ENCODE measurements at regions not wholly inside any gene's neighbourhood (a gene's known extent, or its start where the extent isn't known, plus 50 kb on each side); places are given as distances from the start of the nearest gene placed in this dataset.

GRCh38 chr15:100703032-100703578 lies 100.7 kb downstream of the ASB7 start:
- DNase-seq (ENCODE audit: low read depth), result peak; percentile 34

DNA sequence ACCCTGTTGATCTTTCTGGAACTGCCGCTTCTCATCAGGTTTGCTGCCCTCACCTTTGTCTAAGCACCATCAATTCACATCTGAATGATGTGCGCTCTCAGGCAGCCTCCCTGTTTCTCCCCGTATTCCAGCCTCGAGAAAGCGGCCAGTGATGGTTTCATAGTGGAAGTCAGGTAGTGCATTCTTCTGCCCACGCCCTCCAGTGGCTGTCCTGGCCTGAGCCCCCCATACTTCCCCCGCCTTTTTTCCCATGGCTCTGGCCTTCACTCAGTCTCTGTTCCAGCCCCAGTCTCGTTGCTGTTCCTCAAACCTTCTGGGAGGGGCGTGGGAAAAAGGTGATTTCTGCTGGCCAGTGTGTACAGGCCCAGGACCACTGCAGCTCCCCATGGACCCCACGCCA lies 101.3 kb downstream of the ASB7 start:
- DNase-seq (ENCODE audit: low read depth), result no peak

- DNase-seq (ENCODE audit: low read depth), result no peak
Observed at GRCh38 chr15:100704281-100705055, 102.1 kb downstream of the ASB7 start.

GRCh38 chr15:100705065-100705464 lies 102.7 kb downstream of the ASB7 start:
- DNase-seq (ENCODE audit: low read depth), result no peak

- DNase-seq (ENCODE audit: low read depth), result no peak
Observed at GRCh38 chr15:100705841-100706240, 103.5 kb downstream of the ASB7 start.

DNA sequence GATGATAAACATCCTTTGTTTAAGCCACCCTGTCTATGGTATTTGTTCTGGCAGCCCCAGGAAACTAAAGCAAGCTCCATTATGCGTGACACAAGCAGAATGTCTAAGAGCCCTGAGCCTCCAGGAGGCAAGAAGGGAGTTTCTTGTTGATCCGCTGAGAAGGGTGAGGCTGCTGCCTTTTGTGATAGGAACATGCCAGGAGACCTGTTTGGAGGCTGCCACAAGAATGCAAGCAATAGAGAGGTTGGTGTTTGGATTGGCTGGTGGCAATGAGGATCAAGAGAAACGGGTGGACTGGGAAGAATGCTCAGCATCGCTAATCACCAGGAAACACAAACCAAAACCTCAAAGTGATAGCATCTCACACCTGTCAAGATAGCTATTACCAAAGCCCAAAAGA lies 104.8 kb downstream of the ASB7 start:
- DNase-seq (ENCODE audit: low read depth), result no peak

- DNase-seq (ENCODE audit: low read depth), result no peak
Observed at GRCh38 chr15:100708916-100709315, 106.5 kb downstream of the ASB7 start.

DNA sequence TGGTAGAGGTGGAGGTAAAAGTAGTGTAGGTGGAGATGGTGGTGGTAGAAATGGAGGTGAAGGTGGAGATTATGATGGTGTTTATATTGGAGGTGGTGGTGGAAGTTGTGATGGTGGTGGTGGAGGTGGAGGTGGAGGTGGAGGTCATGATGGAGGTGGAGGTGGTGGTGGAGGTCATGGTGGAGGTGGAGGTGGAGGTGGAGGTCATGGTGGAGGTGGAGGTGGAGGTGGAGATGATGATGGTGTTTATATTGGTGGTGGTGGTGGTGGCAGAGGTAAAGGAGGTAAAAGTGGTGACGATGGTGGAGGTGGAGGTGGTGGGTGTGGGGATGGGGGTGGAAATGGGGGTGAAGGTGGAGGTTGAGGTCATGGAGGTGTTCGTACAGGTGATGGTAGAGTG lies 107.8 kb downstream of the ASB7 start:
- no peak for DNase-seq (ENCODE audit: low read depth)

DNA sequence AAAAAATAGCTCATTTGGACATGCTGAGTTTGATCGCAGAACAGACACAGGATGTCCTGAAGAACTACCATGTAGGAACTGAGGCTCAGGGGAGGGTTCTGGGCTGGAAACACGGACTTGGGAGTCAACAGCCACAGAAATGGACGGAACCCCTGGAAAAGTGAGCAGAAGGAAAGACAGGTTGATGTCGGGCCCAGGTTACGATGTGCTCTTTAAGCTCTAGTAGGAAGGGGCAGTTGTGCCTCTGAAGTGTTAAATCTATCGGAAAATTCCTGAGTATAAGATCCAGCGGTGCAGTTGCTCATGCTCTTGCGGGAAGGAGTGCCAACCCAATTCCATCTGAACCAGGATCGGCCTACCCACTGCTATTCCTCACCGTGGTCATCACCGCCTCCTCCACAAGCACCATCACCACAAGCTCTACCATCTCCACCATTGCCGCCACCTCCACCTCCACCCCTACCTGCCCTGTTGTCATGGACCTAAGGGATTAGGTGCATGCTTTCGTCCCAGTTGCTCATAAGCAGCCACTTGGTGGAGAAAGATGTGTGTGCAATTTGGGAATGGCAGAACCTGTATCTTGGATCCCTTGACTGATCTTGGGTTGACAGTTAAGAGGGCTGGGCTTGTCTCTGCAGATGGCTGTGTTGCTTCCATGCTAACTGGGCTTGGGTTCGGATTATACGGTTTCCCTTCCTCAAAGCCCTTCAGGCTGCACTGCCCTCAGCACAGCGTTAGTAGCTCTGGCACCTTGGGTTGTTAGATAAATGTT lies 108.5 kb downstream of the ASB7 start:
- no peak for DNase-seq (ENCODE audit: low read depth)

DNA sequence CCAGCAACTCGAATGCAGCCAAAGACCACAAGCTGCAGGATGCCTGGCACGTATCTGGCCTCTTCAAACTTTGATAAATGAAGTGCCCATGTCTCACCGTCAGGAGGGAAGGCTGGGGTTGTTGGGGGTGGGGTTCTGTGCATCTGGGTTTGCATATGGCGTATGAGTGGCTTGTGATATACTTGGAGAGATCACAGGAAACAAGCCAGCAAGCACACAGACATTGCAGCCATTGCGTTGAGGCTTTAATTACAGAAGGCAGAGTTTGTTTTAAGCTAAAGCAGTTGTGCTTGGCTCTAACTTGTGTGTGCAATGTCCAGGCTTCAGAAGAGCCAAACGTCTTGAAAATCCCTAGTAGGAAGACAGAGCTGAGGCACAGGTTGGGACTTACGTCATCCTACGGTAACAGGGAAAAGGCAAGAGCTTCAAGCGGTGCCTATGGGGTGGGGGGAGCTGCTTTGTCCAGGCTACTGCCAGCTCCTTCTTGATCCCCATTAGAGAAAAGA lies 109.2 kb downstream of the ASB7 start:
- no peak for DNase-seq (ENCODE audit: low read depth)

DNA sequence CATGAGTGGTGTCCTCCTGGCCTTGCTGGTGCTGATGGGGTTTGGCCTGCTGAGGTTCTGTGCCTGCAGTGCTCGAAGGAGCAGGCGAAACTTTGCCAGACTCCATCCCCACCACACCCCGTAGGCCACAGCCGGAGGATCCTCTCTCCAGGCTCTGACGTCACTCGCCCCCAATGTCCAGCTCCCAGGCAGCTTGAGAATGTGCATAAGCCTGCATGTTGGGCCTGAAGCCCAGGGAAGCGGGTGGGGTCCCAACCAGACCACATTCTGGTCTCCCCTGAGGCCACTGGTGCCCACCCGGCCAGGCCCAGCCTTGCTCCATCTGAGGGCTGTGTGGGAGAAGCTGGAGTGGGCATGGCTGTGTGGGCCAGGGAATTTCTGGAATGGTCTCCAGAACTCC lies 109.8 kb downstream of the ASB7 start:
- no peak for DNase-seq (ENCODE audit: low read depth)

DNA sequence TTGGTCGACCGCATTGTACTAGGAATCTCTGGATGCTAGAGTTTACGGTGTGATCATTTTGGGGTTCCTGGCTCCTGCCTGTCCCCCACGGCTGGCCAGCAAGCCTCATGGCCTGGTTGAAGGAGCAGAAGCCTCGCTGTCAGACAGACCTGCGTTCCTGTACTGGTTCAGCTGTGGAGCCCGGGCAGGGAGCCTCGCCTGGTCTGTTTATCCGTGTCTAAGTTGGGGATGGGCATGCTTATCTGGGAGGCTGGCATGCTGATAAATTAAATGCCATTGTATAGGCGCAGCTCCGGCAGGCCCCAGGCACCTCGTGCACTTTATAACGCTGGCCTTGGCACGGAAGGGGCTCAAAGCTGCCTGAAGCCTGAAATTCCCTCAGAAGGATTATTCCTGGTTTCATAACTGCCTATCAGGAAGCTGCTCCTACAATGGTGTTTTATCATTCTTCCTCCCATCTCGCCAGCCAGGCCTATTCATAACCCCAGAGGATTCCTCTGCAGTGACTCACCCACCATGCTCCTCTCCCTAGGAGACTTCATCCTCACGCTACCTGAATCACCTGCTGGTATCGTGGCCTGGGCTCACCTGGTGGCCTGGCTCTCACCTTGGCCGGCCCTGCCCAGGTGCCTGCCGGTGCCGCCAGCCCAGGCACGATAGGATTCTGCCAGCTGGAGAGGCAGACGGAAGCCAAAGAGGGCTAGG lies 110.9 kb downstream of the ASB7 start:
- DNase-seq (ENCODE audit: low read depth), result no peak

GRCh38 chr15:100714034-100714748 lies 111.8 kb downstream of the ASB7 start:
- no peak for DNase-seq (ENCODE audit: low read depth)

GRCh38 chr15:100714749-100715342 lies 112.5 kb downstream of the ASB7 start:
- no peak for DNase-seq (ENCODE audit: low read depth)

DNA sequence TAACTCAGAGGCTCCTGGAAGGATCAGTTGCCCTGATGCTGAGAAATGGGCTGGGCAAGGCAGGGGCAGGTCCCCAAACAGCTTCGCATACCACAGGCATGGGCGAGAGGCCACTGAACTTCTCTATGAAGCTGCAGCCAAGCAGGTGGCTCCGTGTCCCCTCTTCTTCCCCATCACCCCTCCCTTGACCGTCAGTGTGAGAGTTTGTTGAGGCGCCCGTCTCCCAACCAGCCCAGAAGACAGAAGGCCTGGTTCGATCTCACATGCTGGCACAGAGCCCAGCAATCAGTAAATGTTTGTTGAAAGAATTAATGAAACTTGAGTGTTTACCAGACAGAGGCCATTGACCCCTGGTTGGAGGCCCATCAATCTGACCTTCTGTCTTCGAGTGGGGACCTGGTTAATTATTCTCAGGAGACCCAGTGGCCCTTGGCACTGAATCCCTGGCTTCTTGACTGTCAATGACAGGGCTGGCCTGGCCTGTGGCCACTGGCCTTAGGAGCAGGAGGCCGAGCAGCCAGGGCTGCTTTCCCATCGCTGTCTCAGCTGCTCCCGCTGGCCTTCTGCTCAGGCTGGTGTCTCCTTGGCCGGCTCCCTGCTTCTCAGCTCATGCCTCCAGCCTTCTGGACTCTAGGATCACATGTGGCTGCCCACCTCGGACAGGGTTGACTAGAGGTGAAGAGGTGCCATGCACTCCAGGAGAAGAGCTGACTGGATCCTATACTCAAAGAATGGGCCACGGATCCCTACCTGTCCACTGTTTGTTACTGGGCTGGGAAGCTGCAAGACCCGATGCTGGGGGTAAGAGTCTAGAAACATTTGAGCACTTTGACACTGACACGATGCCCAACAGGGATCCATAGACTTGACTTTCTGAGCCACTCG lies 113.4 kb downstream of the ASB7 start:
- no peak for DNase-seq (ENCODE audit: low read depth)

GRCh38 chr15:100716456-100717085 lies 114.2 kb downstream of the ASB7 start:
- DNase-seq (ENCODE audit: low read depth), result no peak

GRCh38 chr15:100717596-100717995 lies 115.2 kb downstream of the ASB7 start:
- no peak for DNase-seq (ENCODE audit: low read depth)

- DNase-seq (ENCODE audit: low read depth), result no peak
Observed at GRCh38 chr15:100718075-100718980, 115.9 kb downstream of the ASB7 start.
